SU-DHL-6 (cell line): ENCODE measurements at regions not wholly inside any gene's neighbourhood (a gene's known extent, or its start where the extent isn't known, plus 50 kb on each side); places are given as distances from the start of the nearest gene placed in this dataset.

ENCODE experiments used
- H2AFZ ChIP-seq: fragments of 200-600 bp; sonication (generic); 2 replicates; pipeline ENCODE4 v1.6.1; 2014; ENCODE audit warnings: low read depth, mild to moderate bottlenecking, moderate library complexity, mixed read lengths, antibody characterized with exemption, low read length; ENCODE audit not compliant: severe bottlenecking
- H3F3A ChIP-seq: fragments of 200-600 bp; shearing (Covaris generic); 2 replicates; pipeline ENCODE4 v1.6.0; 2016; ENCODE audit warnings: antibody characterized with exemption, mild to moderate bottlenecking; ENCODE audit not compliant: insufficient read depth
- H3K27ac ChIP-seq: fragments of 200-600 bp; sonication (generic); 2 replicates; pipeline ENCODE4 v1.5.1; 2016; ENCODE audit warnings: low read depth, mild to moderate bottlenecking, low read length, moderate library complexity, mixed read lengths
- H3K27me3 ChIP-seq: fragments of 200-600 bp; sonication (generic), shearing (Covaris generic); 2 replicates; pipeline ENCODE4 v1.6.0; 2014; ENCODE audit warnings: mild to moderate bottlenecking, low read length
- H3K36me3 ChIP-seq: fragments of 200-600 bp; sonication (generic); 2 replicates; pipeline ENCODE4 v1.6.1; 2014; ENCODE audit warnings: mild to moderate bottlenecking, low read length, mixed read lengths
- H3K4me2 ChIP-seq: fragments of 300-600, 200-600 bp; shearing (Covaris generic), sonication (generic); 2 replicates; pipeline ENCODE4 v1.6.0; 2014; ENCODE audit warnings: low read length, low read depth, mild to moderate bottlenecking; ENCODE audit not compliant: poor library complexity, severe bottlenecking
- H3K4me3 ChIP-seq: fragments of 200-600 bp; sonication (generic); 2 replicates; pipeline ENCODE4 v1.5.1; 2014; ENCODE audit warnings: antibody characterized with exemption, low read length, mild to moderate bottlenecking, mixed read lengths; ENCODE audit not compliant: insufficient read depth, poor library complexity, severe bottlenecking
- H3K79me2 ChIP-seq: fragments of 200-600 bp; sonication (generic); 2 replicates; pipeline ENCODE4 v1.6.1; 2014; ENCODE audit warnings: mild to moderate bottlenecking, low read length, moderate library complexity; ENCODE audit not compliant: insufficient read depth
- H3K9ac ChIP-seq: fragments of 200-600 bp; sonication (generic); 2 replicates; pipeline ENCODE4 v1.7.0; 2014; ENCODE audit warnings: mild to moderate bottlenecking, low read length
- H3K9me2 ChIP-seq: fragments of 200-600 bp; sonication (generic); replicated peaks from 2 replicates; pipeline ENCODE4 v1.6.1; 2014; ENCODE audit warnings: low read length; ENCODE audit not compliant: insufficient read depth
- H3K9me3 ChIP-seq: fragments of 200-600 bp; sonication (generic); 2 replicates; pipeline ENCODE4 v1.6.1; 2014; ENCODE audit warnings: low read length, mixed read lengths; ENCODE audit not compliant: insufficient read depth
- H4K20me1 ChIP-seq: fragments of 200-600 bp; sonication (generic); 2 replicates; pipeline ENCODE4 v1.6.1; 2014; ENCODE audit warnings: low read depth, mild to moderate bottlenecking, antibody characterized with exemption, low read length, moderate library complexity, mixed read lengths
- CTCF ChIP-seq: fragments of 200-600 bp; sonication (generic); IDR thresholded peaks from one replicate; pipeline ENCODE4 v1.5.1; 2017; ENCODE audit warnings: antibody characterized with exemption, mild to moderate bottlenecking, low read length, moderate library complexity; ENCODE audit not compliant: insufficient read depth, poor library complexity, severe bottlenecking
- EZH2phosphoT487 ChIP-seq: fragments of 200-600 bp; sonication (generic), shearing (Covaris generic); conservative IDR thresholded peaks from 2 replicates; pipeline ENCODE4 v1.6.1; 2018; ENCODE audit warnings: mild to moderate bottlenecking, antibody characterized with exemption, low read length, moderate library complexity, mixed read lengths

- Histone ChIP-seq H3K4me3 (no peak overlapping the region), H2AFZ (no peak overlapping the region), H3K27me3 (no peaks in the 10 kb centered on the region), H3K9ac (no peak overlapping the region), H3K27ac (no peak overlapping the region), H3F3A (no peaks in the 10 kb centered on the region), H3K36me3 (no peaks in the 10 kb centered on the region), H3K9me2 (no peaks in the 10 kb centered on the region), H3K9me3 (no peaks in the 10 kb centered on the region), H4K20me1 (no peaks in the 10 kb centered on the region), H3K4me2 (no peak overlapping the region), H3K79me2 (no peaks in the 10 kb centered on the region)
- TF ChIP-seq CTCF (no peak), EZH2phosphoT487 (no peak)
Measured at GRCh38 chr18:76569644-76570419, 74.8 kb upstream of the ZNF516 start.

DNA sequence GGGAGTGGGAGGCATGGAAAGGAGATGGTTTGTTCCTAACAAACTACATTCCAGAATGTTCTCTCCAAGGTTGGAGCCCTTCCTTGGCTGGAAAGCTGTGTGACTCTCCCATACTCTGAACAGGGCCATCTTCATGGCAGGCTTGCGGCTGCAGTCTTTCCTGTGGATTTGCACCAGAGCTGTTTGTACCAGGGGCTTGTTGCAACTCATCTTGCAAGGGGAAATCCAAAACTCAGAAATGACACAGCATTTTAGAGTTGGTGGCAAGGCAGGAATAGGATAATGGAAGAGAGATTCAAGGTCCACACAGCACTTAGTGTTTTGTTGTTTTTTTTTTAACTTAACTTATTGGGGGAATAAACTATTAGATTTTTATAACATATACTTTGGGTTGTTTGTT, 73.7 kb upstream of the ZNF516 start:
- Histone ChIP-seq H3K9me2 (no peaks in the 10 kb centered on the region), H3K4me2 (no peak overlapping the region), H2AFZ (no peak overlapping the region), H3K9ac (no peak overlapping the region), H3F3A (no peaks in the 10 kb centered on the region), H3K79me2 (no peaks in the 10 kb centered on the region), H3K36me3 (no peaks in the 10 kb centered on the region), H3K27ac (no peak overlapping the region), H3K27me3 (no peaks in the 10 kb centered on the region), H4K20me1 (no peaks in the 10 kb centered on the region), H3K9me3 (no peaks in the 10 kb centered on the region), H3K4me3 (no peak overlapping the region)
- TF ChIP-seq EZH2phosphoT487, result no peak
- TF ChIP-seq CTCF, result no peak

GRCh38 chr18:76567835-76568445, 72.9 kb upstream of the ZNF516 start:
- H3K9me2 ChIP-seq, result no peaks in the 10 kb centered on the region
- H3K27ac ChIP-seq, result no peak overlapping the region
- H2AFZ ChIP-seq, result no peak overlapping the region
- H3K4me3 ChIP-seq, result no peak overlapping the region
- H3K4me2 ChIP-seq, result no peak overlapping the region
- no peaks in the 10 kb centered on the region for H3K27me3 ChIP-seq
- TF ChIP-seq CTCF (no peak), EZH2phosphoT487 (no peak)
- H3K9me3 ChIP-seq, result no peaks in the 10 kb centered on the region
- no peaks in the 10 kb centered on the region for H4K20me1 ChIP-seq
- no peaks in the 10 kb centered on the region for H3K79me2 ChIP-seq
- no peak overlapping the region for H3K9ac ChIP-seq
- H3K36me3 ChIP-seq, result no peaks in the 10 kb centered on the region
- no peaks in the 10 kb centered on the region for H3F3A ChIP-seq
